GM06990 (cell line): ENCODE measurements at regions not wholly inside any gene's neighbourhood (a gene's known extent, or its start where the extent isn't known, plus 50 kb on each side); places are given as distances from the start of the nearest gene placed in this dataset.

Source experiments
- DNase-seq: peaks from one replicate; pipeline ENCODE4 v3.0.0-alpha.2; 2011; ENCODE audit not compliant: insufficient read length; ENCODE audit errors: extremely low read depth
- H3K27me3 ChIP-seq: replicated peaks from 2 replicates; pipeline ENCODE4 v1.6.0; 2011; ENCODE audit warnings: low read length; ENCODE audit not compliant: control insufficient read depth, insufficient read depth
- H3K36me3 ChIP-seq: 2 replicates; pipeline ENCODE4 v1.5.1; 2011; ENCODE audit warnings: low read length; ENCODE audit not compliant: control insufficient read depth, insufficient read depth
- H3K4me3 ChIP-seq: replicated peaks from 2 replicates; pipeline ENCODE4 v1.5.1; 2011; ENCODE audit warnings: low read depth, mild to moderate bottlenecking, control low read depth, low read length
- TF ChIP-seq, protein P1 (sequence below): IDR thresholded peaks from 2 replicates; pipeline ENCODE4 v1.5.1; 2011; ENCODE audit warnings: low read length, control low read depth, mild to moderate bottlenecking, inconsistent platforms; ENCODE audit not compliant: insufficient read depth, poor library complexity, severe bottlenecking

DNA sequence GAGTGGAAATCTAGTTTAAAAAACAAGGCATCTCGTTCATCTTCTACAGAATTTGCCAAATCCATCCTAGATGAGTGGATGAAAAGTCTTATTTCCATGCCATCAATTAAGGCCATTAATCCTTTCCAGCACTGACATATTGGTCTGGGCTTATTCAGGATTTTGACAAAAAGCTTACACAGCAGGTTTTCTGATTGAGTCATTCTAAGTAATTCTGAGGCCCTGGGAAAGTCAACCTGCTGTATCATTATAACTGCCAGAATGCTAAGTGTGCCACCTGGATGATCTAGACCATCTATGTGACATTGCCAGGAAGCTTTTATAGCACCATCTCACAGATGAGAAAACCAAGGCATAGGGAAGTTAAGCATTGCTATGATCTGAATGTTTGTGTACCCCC, 132.1 kb upstream of the MAP3K1 start:
- H3K27me3 ChIP-seq, result peaks cover 1% of the 10 kb centered on the region; the same call in 1 of the 2 replicates
- DNase-seq, result no peak
- TF ChIP-seq, protein P1, sequence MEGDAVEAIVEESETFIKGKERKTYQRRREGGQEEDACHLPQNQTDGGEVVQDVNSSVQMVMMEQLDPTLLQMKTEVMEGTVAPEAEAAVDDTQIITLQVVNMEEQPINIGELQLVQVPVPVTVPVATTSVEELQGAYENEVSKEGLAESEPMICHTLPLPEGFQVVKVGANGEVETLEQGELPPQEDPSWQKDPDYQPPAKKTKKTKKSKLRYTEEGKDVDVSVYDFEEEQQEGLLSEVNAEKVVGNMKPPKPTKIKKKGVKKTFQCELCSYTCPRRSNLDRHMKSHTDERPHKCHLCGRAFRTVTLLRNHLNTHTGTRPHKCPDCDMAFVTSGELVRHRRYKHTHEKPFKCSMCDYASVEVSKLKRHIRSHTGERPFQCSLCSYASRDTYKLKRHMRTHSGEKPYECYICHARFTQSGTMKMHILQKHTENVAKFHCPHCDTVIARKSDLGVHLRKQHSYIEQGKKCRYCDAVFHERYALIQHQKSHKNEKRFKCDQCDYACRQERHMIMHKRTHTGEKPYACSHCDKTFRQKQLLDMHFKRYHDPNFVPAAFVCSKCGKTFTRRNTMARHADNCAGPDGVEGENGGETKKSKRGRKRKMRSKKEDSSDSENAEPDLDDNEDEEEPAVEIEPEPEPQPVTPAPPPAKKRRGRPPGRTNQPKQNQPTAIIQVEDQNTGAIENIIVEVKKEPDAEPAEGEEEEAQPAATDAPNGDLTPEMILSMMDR, result no peak
- H3K36me3 ChIP-seq, result no peaks in the 10 kb centered on the region
- H3K4me3 ChIP-seq, result no peak overlapping the region

DNA sequence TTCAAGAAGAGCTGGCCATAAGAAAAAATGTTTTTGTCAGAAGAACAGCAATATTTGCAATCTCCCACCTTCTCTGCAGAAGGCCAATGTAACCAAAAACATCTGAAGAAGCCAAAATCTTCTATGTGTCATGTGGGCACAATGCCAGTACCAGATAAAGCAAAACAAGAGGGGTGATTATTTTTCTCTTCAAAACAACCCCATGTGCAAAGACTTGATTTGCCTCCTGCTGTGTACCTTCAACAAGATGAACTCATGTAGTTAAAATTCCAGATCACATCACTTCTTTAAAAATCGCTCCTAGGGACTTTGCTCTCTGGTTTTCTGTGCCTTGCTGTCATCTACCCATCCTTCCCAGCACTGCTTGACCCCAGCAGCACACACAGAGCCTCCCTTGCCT, 134.0 kb upstream of the MAP3K1 start:
- no peak for DNase-seq
- TF ChIP-seq, protein P1, result no peak
- Histone ChIP-seq H3K4me3 (no peak overlapping the region), H3K27me3 (no peaks in the 10 kb centered on the region; the same call in 1 of the 2 replicates), H3K36me3 (no peaks in the 10 kb centered on the region)

DNA sequence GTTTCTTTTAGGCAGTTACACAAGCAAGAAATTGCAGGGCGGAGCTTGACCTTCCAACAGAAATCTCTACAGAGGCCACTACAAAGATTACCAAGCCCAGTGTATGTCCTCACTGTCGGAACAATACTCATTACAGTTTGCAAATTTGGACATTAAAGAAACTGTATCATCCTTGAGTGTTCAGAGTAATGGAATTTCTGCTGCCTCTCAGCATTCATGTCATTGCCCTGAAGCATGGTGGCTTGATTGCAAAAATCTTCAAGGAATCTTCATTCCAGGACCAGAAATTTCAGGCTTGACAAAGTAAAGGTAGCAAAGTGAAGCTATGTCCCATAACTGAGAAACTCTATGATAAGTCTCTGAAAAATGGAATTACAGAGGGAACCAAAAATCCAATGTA, 134.6 kb upstream of the MAP3K1 start:
- no peak for DNase-seq
- H3K36me3 ChIP-seq, result no peaks in the 10 kb centered on the region
- no peak overlapping the region for H3K4me3 ChIP-seq
- H3K27me3 ChIP-seq, result no peaks in the 10 kb centered on the region; the same call in 1 of the 2 replicates
- TF ChIP-seq, protein P1, result no peak

DNA sequence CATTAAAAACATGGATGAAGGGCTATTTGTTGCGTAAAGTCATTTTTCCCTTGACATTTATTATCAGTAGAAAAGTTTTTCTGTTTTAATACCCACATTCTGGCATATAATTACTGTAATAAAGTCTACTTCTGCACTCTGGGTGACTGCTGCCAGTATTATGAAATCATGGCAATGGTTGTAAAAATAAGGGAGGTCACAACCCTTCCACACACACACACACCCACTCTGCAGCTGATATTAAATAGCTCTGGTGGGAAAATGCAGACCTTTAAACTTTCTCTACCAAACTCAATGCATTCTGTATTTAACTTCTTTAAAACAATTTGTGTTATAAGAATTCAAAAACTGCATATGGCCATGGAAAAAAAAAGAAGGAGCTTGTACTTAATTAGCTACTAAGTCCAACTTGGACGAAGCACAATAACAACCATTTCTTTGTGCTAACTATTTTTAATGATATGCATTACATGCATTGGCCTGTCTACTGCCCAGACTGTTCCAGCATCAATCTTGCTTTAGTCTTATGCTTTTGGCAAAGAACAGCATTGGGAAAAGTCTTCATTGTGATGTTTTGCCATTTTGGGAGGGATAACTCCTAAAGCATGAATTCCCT, 137.6 kb upstream of the MAP3K1 start:
- DNase-seq, result no peak
- TF ChIP-seq, protein P1, result no peak
- H3K4me3 ChIP-seq, result no peak overlapping the region
- no peaks in the 10 kb centered on the region for H3K36me3 ChIP-seq
- no peaks in the 10 kb centered on the region; the same call in 1 of the 2 replicates for H3K27me3 ChIP-seq

DNA sequence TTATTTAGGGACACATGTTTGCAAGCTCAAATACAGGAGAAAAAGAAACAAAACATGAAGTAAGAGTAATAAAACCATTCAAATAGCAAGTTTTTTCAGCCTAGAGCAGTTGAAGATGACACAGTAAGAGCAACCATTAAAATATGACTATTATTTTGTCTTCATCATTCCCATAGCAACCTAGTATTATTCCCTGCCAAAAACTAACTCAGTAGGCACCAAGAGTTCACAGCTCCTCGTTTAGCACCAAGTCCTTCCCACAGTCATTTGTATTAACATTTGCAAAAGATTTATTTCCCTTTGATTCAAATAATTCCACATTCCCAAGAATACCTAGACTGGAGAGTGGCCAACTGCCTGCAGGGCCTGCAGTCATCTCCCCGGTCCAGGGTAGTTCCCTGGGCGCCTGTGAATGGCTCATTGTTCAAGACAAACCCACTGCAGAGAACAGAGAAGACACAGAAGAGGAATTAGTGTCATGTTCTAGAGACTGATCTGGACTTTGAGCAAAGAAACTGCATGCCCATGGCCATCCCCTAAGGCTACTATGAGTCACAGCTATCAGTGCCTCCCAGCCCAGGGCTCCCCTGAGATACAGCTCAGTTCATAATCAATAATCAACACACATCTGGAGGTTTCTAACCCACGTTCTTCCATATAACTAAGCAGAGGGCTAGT, 139.1 kb upstream of the MAP3K1 start:
- TF ChIP-seq, protein P1, result no peak
- H3K27me3 ChIP-seq, result no peaks in the 10 kb centered on the region; the same call in 1 of the 2 replicates
- no peaks in the 10 kb centered on the region for H3K36me3 ChIP-seq
- no peak overlapping the region for H3K4me3 ChIP-seq
- no peak for DNase-seq
